ENCODE measurements at regions not wholly inside any gene's neighbourhood (a gene's known extent, or its start where the extent isn't known, plus 50 kb on each side); places are given as distances from the start of the nearest gene placed in this dataset.
A peak's percentile ranks its signal among the peaks of the same experiment; 100 is the strongest.
"Not testable (repeated sequence)": the region's sequence is repeated elsewhere in the genome, so short reads cannot be mapped to it uniquely, and the experiment has no call there.

DNA sequence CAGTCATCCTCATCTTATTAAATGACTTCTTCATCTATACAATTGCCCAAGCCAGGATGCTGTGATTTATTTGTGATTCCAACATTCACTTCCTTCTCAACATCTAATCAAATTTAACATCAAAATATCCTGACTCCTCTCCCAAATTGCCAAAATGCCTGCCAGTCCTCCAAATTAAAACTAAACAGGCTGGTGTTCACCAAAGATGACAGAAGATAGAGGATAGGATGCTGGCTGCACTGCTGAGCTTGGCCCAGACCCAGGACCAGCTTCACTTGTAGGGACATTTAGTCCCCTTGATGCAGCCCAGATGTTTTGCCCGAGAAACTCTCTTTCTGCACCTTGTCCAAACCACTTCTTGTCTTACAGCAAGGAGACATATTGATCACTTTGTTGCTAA, 540.0 kb upstream of the CNTNAP5 start:
- no peak for DNase-seq (ENCODE audit: low read depth)

- DNase-seq (ENCODE audit: low read depth), result no peak
Measured at GRCh38 chr2:123493687-123494086, 531.4 kb upstream of the CNTNAP5 start.

GRCh38 chr2:123495241-123495640, 529.8 kb upstream of the CNTNAP5 start:
- no peak for DNase-seq (ENCODE audit: low read depth)

GRCh38 chr2:123500346-123500745, 524.7 kb upstream of the CNTNAP5 start:
- no peak for DNase-seq (ENCODE audit: low read depth)

GRCh38 chr2:123500988-123501387, 524.1 kb upstream of the CNTNAP5 start:
- no peak for DNase-seq (ENCODE audit: low read depth)

- peak; percentile 1 for DNase-seq (ENCODE audit: low read depth)
Measured at GRCh38 chr2:123502931-123503330, 522.2 kb upstream of the CNTNAP5 start.

GRCh38 chr2:123512547-123512946, 512.5 kb upstream of the CNTNAP5 start:
- DNase-seq (ENCODE audit: low read depth), result no peak

GRCh38 chr2:123513351-123513750, 511.7 kb upstream of the CNTNAP5 start:
- no peak for DNase-seq (ENCODE audit: low read depth)

DNA sequence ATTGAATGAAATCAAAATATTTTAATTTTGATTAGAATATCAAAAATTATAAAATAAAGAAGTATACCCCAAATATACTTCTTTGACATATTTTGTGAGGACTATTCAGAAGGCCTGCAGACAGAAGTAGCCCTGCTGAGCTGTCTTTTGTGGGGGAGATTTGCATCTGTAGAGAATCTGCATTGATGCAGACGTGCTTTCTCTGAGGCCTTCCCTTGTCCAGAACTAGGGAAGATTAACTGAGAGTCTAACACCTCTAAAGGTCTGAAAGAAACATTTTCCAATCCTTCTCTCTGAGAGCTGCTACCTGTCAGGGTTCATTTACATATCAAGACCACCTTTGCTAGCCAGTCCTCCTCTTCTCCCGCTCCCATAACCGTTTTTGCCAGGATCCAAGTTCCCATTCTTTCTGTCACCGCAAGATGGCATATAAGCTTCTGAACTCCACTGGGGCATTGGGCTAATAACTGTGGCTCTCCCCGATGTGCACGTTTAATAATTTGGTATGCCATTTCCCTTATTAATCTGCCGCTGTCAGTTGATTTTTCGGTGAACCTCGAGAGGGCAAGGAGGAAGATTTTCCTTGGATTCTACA, 510.4 kb upstream of the CNTNAP5 start:
- DNase-seq (ENCODE audit: low read depth), result no peak

DNA sequence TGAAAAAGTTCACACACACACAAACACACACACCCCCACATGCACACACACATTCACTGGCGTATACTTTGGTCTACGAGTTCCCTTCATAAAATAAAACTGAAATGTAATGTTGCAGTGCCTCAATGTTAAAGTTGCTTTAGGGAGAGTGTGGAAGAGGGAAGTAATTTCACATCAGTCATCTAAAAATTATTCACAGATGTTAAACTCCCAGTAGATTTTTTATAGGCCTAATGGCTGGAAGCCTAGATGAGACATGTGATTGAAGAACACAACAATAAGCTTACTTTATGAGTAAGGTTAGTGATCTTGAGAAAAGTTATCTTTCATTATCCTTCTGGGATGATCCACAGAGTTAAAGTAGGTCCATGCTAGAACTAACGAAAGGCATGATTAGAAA, 506.7 kb upstream of the CNTNAP5 start:
- DNase-seq (ENCODE audit: low read depth), result no peak

GRCh38 chr2:123521854-123522253, 503.2 kb upstream of the CNTNAP5 start:
- DNase-seq (ENCODE audit: low read depth), result no peak

DNA sequence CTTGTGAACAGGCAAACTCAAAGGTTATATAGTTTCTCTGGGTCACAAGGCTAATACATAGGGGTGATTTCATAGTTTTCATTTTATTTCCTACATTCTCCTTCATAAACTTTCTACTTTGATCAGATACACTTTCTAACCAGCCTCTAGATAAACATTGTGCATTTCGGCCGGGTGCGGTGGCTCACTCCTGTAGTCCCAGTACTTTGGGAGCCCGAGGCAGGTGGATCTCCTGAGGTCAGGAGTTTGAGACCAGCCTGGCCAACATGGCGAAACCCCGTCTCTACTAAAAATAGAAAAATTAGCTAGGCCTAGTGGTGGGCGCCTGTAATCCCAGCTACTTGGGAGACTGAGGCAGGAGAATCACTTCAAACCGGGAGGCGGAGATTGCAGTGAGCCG, 502.6 kb upstream of the CNTNAP5 start:
- DNase-seq (ENCODE audit: low read depth), result not testable (repeated sequence)

- DNase-seq (ENCODE audit: low read depth), result no peak
Measured at GRCh38 chr2:123528996-123529707, 495.9 kb upstream of the CNTNAP5 start.

- DNase-seq (ENCODE audit: low read depth), result no peak
Measured at GRCh38 chr2:123530004-123530403, 495.1 kb upstream of the CNTNAP5 start.

DNA sequence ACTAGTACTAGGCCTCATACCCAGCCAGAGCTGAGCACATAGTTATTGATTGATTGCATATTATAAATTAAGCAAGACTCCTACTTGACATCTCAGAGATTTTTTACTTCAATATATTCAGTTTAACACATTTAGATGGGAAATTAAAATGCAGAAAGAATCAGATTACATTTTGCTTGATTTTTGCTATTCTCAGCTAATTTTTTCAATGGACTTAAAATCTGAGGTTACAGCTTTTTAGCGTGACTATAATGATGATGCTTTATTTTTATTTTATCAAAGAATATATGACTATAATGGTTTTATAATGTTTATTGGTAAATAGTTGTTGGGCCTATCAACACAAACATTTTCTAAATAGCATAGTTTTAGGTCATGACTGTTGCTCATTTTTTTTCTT, 493.0 kb upstream of the CNTNAP5 start:
- DNase-seq (ENCODE audit: low read depth), result no peak

GRCh38 chr2:123532994-123533393, 492.1 kb upstream of the CNTNAP5 start:
- DNase-seq (ENCODE audit: low read depth), result no peak

- DNase-seq (ENCODE audit: low read depth), result no peak
Measured at GRCh38 chr2:123540291-123540690, 484.8 kb upstream of the CNTNAP5 start.

DNA sequence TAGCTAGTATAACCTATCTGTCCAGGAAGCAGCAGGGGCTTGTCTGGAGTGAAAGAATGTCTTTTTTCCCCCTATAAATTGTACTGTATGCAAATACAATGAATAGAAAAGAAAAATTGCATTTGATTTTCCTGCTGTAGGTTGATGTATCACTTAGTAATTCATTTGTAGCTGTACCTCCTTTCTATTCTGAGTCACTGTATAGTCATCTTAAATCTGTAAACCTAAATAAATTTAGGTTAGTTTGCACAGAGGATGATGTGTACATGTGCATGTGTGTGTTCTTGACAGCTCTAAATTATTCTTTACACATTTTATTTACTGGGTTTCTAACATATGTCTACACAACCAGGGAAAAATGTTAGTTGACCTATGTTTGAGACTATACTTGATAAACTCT, 478.7 kb upstream of the CNTNAP5 start:
- no peak for DNase-seq (ENCODE audit: low read depth)

- DNase-seq (ENCODE audit: low read depth), result no peak
Measured at GRCh38 chr2:123563515-123563914, 461.6 kb upstream of the CNTNAP5 start.

DNA sequence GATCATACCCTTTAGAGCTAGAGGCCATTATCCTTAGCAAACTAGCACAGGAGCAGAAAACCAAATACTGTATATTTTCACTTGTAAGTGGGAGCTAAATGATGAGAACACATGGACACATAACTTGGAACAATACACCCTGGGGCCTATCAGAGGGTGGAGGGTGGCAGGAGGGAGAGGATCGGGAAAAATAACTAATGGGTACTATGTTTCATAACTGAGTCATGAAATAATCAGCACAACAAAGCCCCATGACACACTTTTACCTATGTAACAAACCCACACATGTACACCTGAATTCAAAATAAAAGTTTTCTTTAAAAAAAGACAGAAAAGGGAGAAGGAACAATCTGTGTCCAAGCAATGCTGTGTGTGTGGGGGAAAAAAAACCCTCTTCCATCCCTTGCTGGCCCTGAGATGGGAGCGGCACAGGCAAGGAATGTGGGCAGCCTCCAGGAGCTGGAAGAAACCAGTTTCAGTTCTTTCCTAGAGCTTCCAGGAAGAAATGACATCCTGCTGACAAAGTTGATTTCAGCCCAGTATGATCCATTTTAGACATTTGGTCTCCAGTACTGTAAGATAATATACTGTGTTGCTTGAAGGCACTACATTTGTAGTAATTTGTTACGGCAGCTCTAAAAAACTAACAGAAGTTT, 458.7 kb upstream of the CNTNAP5 start:
- DNase-seq (ENCODE audit: low read depth), result no peak

DNA sequence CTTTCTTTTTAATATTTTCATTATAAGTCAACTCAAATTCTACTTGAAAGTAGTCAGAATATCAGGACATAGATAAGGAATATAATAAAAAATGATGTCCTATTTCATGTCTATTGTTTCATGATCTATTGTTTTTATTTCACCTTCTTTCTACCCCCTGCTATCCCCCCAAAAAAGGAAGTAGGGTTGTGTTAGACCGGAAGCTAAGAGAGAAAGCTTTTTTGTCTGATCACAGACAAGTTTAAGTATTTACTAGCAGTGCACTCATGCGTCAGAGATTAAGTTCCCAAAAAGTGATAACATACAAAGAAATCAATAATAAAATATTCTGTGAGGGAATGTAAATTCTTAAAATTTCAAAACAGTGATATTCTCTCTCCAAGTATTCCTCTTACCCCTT, 447.1 kb upstream of the CNTNAP5 start:
- no peak for DNase-seq (ENCODE audit: low read depth)

DNA sequence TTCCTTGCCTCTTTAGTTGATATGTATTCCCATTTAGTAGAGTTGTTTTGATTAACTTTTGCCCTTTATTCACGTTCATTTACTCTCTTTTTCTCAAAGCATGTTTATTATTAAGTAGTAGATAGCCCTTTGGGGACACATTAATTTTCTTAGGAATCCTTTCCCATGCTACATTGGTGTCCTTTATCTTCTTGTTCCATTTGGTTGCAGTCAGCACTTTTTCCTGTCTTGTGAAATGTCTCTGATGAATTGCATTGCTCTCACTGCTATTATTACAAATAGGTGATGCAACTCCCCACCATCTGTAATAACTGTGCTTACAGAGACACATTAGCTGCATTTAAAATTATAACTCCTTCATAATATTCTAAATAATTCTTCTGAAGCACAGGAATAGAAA, 428.5 kb upstream of the CNTNAP5 start:
- DNase-seq (ENCODE audit: low read depth), result no peak

- DNase-seq (ENCODE audit: low read depth), result no peak
Measured at GRCh38 chr2:123597988-123598387, 427.1 kb upstream of the CNTNAP5 start.

- DNase-seq (ENCODE audit: low read depth), result no peak
Measured at GRCh38 chr2:123606631-123607030, 418.5 kb upstream of the CNTNAP5 start.

All from amniotic epithelial cell (primary cell).